Osteoblast (primary cell): ENCODE measurements at regions not wholly inside any gene's neighbourhood (a gene's known extent, or its start where the extent isn't known, plus 50 kb on each side); places are given as distances from the start of the nearest gene placed in this dataset.

ENCODE experiments used
- DNase-seq: peaks from one replicate; pipeline ENCODE4 v3.0.0; 2011; ENCODE audit warnings: low spot score, mixed read lengths; ENCODE audit not compliant: insufficient read length; ENCODE audit errors: missing footprints
- H2AFZ ChIP-seq: 2 replicates; pipeline ENCODE4 v1.6.0; 2011; ENCODE audit warnings: mild to moderate bottlenecking, low read length
- H3K27ac ChIP-seq: 2 replicates; pipeline ENCODE4 v1.5.1; 2011; ENCODE audit warnings: mild to moderate bottlenecking, low read depth, low read length, moderate library complexity
- H3K27me3 ChIP-seq: 2 replicates; pipeline ENCODE4 v1.6.0; 2012; ENCODE audit warnings: mild to moderate bottlenecking, control low read depth, inconsistent platforms, low read length, moderate library complexity; ENCODE audit not compliant: insufficient read depth
- H3K36me3 ChIP-seq: 2 replicates; pipeline ENCODE4 v1.5.1; 2011; ENCODE audit warnings: mild to moderate bottlenecking, low read length, control low read depth, moderate library complexity; ENCODE audit not compliant: insufficient read depth
- H3K4me1 ChIP-seq: 2 replicates; pipeline ENCODE4 v1.5.1; 2011; ENCODE audit warnings: mild to moderate bottlenecking, low read length, control low read depth, moderate library complexity; ENCODE audit not compliant: insufficient read depth
- H3K4me2 ChIP-seq: 2 replicates; pipeline ENCODE4 v1.6.0; 2011; ENCODE audit warnings: mild to moderate bottlenecking, low read length; ENCODE audit not compliant: insufficient read depth
- H3K4me3 ChIP-seq: fragments of 200-600 bp; sonication (generic); 3 replicates; pipeline ENCODE4 v1.5.1; 2012; ENCODE audit warnings: mild to moderate bottlenecking, low read length, inconsistent platforms; ENCODE audit not compliant: insufficient read depth
- H3K79me2 ChIP-seq: 2 replicates; pipeline ENCODE4 v1.6.0; 2012; ENCODE audit warnings: mild to moderate bottlenecking, low read length, control low read depth, inconsistent platforms; ENCODE audit not compliant: insufficient read depth
- H3K9me3 ChIP-seq: 2 replicates; pipeline ENCODE4 v1.5.1; 2011; ENCODE audit warnings: low read depth, low read length, control low read depth
- H4K20me1 ChIP-seq: 2 replicates; pipeline ENCODE4 v1.6.0; 2012; ENCODE audit warnings: mild to moderate bottlenecking, low read length, control low read depth; ENCODE audit not compliant: insufficient read depth
- TF ChIP-seq, protein P1 (sequence below): IDR thresholded peaks from 2 replicates; pipeline ENCODE4 v1.5.1; 2011; ENCODE audit warnings: mild to moderate bottlenecking, low read depth, low read length, moderate library complexity; ENCODE audit errors: extremely low read depth

DNA sequence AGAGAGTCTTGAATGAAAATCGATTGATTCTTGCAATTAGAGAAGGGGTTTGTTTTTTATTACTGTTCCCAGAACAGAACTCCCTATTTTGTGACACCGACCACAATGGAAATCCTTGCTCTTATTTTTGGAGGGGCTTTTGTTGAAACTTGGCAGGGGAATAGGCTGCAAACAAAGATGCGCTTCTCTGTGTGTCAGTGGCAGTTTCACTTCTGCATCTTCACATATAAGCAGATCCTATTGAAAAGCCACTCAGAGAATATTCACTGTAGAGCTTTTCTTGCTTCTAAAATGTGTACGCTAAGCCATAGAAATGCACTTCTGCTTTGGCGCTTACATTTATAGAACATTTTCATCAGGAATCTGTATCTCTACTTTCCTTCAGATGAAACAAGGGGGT lies 1822.4 kb upstream of the SEL1L start:
- H3K4me1 ChIP-seq = no peaks in the 10 kb centered on the region
- peaks cover 2% of the 10 kb centered on the region for H3K9me3 ChIP-seq
- H3K36me3 ChIP-seq = no peaks in the 10 kb centered on the region
- TF ChIP-seq, protein P1, sequence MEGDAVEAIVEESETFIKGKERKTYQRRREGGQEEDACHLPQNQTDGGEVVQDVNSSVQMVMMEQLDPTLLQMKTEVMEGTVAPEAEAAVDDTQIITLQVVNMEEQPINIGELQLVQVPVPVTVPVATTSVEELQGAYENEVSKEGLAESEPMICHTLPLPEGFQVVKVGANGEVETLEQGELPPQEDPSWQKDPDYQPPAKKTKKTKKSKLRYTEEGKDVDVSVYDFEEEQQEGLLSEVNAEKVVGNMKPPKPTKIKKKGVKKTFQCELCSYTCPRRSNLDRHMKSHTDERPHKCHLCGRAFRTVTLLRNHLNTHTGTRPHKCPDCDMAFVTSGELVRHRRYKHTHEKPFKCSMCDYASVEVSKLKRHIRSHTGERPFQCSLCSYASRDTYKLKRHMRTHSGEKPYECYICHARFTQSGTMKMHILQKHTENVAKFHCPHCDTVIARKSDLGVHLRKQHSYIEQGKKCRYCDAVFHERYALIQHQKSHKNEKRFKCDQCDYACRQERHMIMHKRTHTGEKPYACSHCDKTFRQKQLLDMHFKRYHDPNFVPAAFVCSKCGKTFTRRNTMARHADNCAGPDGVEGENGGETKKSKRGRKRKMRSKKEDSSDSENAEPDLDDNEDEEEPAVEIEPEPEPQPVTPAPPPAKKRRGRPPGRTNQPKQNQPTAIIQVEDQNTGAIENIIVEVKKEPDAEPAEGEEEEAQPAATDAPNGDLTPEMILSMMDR = no peak
- no peak overlapping the region for H3K4me3 ChIP-seq
- no peaks in the 10 kb centered on the region for H3K79me2 ChIP-seq
- no peak overlapping the region for H3K27ac ChIP-seq
- H3K4me2 ChIP-seq = no peak overlapping the region
- no peak for DNase-seq
- no peaks in the 10 kb centered on the region for H3K27me3 ChIP-seq
- H2AFZ ChIP-seq = no peak overlapping the region
- H4K20me1 ChIP-seq = no peaks in the 10 kb centered on the region

DNA sequence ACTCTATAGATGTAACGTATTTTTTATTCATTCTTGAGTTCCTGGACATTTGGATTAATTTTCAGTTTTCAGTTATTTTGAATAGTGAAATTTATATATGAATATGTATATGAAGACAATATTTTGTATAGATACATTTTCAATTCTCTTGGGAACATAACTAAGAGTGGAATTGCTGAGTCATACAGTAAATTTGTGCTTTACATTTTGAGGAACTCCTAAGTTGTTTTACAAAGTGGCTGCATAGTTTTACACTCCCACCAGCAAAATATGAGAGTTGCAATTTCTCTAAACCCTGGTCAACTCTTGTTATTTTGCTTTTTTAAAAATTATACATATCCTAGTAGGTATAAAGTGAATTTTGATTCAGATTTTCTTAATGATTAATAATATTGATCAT lies 1838.6 kb upstream of the SEL1L start:
- no peaks in the 10 kb centered on the region for H3K4me1 ChIP-seq
- H3K36me3 ChIP-seq = no peaks in the 10 kb centered on the region
- no peak overlapping the region for H3K4me2 ChIP-seq
- no peaks in the 10 kb centered on the region for H3K79me2 ChIP-seq
- TF ChIP-seq, protein P1 = no peak
- no peaks in the 10 kb centered on the region for H3K27me3 ChIP-seq
- no peak overlapping the region for H2AFZ ChIP-seq
- DNase-seq = no peak
- no peak overlapping the region for H3K4me3 ChIP-seq
- H3K27ac ChIP-seq = no peak overlapping the region
- peaks cover 5% of the 10 kb centered on the region for H3K9me3 ChIP-seq
- no peaks in the 10 kb centered on the region for H4K20me1 ChIP-seq

DNA sequence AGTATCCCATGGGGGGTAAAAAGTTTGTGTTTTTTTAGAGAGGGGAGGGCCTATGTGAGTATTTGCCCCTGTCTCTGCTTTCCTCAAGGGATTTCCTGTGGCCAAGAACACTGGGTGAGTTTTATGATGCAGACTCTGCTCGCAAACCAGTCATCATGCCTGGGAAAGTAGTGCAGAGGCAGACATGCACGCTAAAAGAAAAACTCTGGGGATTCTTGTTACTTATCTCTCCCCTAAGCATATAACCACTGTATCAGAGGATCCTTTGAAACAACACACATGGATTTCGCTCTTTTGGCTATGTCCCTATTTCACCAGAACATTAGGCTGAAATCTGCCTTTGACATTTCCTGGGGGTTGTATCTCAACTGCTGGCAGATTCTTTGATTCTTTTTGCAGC lies 1845.8 kb upstream of the SEL1L start:
- TF ChIP-seq, protein P1 = no peak
- H2AFZ ChIP-seq = no peak overlapping the region
- H3K36me3 ChIP-seq = no peaks in the 10 kb centered on the region
- H3K4me1 ChIP-seq = no peaks in the 10 kb centered on the region
- DNase-seq = no peak
- H3K4me2 ChIP-seq = no peak overlapping the region
- no peaks in the 10 kb centered on the region for H3K27me3 ChIP-seq
- H3K9me3 ChIP-seq = peaks cover 3% of the 10 kb centered on the region
- H4K20me1 ChIP-seq = no peaks in the 10 kb centered on the region
- H3K79me2 ChIP-seq = no peaks in the 10 kb centered on the region
- H3K27ac ChIP-seq = no peak overlapping the region
- no peak overlapping the region for H3K4me3 ChIP-seq

DNA sequence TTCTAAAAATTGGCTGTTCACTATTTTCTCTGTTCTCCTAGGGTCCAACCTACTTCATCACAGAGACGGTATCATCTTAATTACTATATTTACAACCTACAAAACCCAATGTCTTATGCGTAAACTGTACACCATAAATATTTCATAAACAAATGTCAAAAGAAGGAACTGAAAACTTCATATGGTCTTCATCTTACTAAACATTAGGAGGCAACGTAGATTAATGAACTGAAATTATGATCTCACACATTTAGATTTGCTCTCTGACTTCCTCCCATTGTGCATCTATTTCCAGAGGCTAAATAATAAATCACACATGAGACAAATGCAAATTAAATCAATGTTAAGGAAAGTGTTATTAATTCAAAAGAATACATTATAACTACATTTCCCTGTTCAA lies 1850.6 kb upstream of the SEL1L start:
- H3K27ac ChIP-seq = no peak overlapping the region
- DNase-seq = no peak
- no peak overlapping the region for H3K4me3 ChIP-seq
- H3K9me3 ChIP-seq = peaks cover 2% of the 10 kb centered on the region
- H3K36me3 ChIP-seq = no peaks in the 10 kb centered on the region
- H3K27me3 ChIP-seq = no peaks in the 10 kb centered on the region
- H2AFZ ChIP-seq = no peak overlapping the region
- no peaks in the 10 kb centered on the region for H4K20me1 ChIP-seq
- TF ChIP-seq, protein P1 = no peak
- H3K4me2 ChIP-seq = no peak overlapping the region
- H3K79me2 ChIP-seq = no peaks in the 10 kb centered on the region
- H3K4me1 ChIP-seq = no peaks in the 10 kb centered on the region
